Adrenal gland (tissue), 9 donors: ENCODE measurements at regions not wholly inside any gene's neighbourhood (a gene's known extent, or its start where the extent isn't known, plus 50 kb on each side); places are given as distances from the start of the nearest gene placed in this dataset.

Experiments used
- DNase-seq, 7 donors: peaks; one replicate each; pipeline ENCODE4 v3.0.0-alpha.2; 2019 to 2020
- H3K27ac ChIP-seq, 5 donors: fragments of 200-600 bp; sonication (generic) in 4 of 5; 1 replicate in 3 of 5; 2 replicates in 2 of 5; pipeline versions ENCODE4 v1.5.1 to v1.8.0; 2016 to 2020; ENCODE audit warnings: mild to moderate bottlenecking in 1 of 5
- H3K27me3 ChIP-seq: fragments of 200-600 bp; 2 replicates; pipeline ENCODE4 v1.8.0; 2021
- H3K36me3 ChIP-seq, 2 donors: fragments of 200-600 bp; replicated peaks in 1 of 2; 1 replicate in 1 of 2; 2 replicates in 1 of 2; pipeline versions ENCODE4 v1.5.1 to v1.8.0; 2018 to 2022
- H3K4me1 ChIP-seq, 2 donors: fragments of 200-600 bp; replicated peaks in 1 of 2; 1 replicate in 1 of 2; 2 replicates in 1 of 2; pipeline versions ENCODE4 v1.5.1 to v1.8.0; 2018 to 2021
- H3K4me3 ChIP-seq, 4 donors: fragments of 200-600 bp; sonication (generic) in 3 of 4; one replicate each; pipeline ENCODE4 v1.5.1; 2016 to 2018
- H3K9me3 ChIP-seq, 3 donors: fragments of 200-600 bp; sonication (generic) in 1 of 3; replicated peaks in 1 of 3; 1 replicate in 2 of 3; 2 replicates in 1 of 3; pipeline versions ENCODE4 v1.5.1 to v1.8.0; 2016 to 2021
- POLR2A ChIP-seq, 2 donors: fragments of 450-650 bp; IDR thresholded peaks; one replicate each; pipeline ENCODE4 v1.6.1; 2017; ENCODE audit warnings: antibody characterized with exemption in 2 of 2, mild to moderate bottlenecking in 2 of 2, moderate library complexity in 1 of 2
- WGBS, 4 donors: extraction: QIAGEN DNeasy Blood & Tissue Kit in 2 of 4; methylation state at CpG; one replicate each; pipeline versions ENCODE4 v1.1.5 to v1.1.7; 2013 to 2017; 5-methylcytosine and 5-hydroxymethylcytosine counted together
- intact Hi-C, 2 donors: fragments of 100-400 bp; cut with DNase I; formaldehyde crosslinking; loops; one replicate each; pipeline versions ENCODE4 v1.14.1 to v1.15.0; 2022 to 2023
- TF ChIP-seq, protein P1 (sequence below), 6 experiments: fragments of 450-650 bp in 4 of 6; fragments of 200-600 bp in 2 of 6; sonication (generic) in 1 of 6; IDR thresholded peaks; 1 replicate in 5 of 6; 2 replicates in 1 of 6; pipeline versions ENCODE4 v1.5.1 to v1.8.0; 2016 to 2021; ENCODE audit warnings: antibody characterized with exemption in 6 of 6, mild to moderate bottlenecking in 2 of 6, moderate library complexity in 1 of 6
- donor health status: healthy with polysubstance abuse.
- donor health status: Bipolar disorder and iron deficiency.
- donor health status: DM: yes; HTN: yes; CAD: no.
- donor health status: DM: no; HTN: no; CAD: no.
- donor health status: DM: no; HTN: no; CAD: no.

- TF ChIP-seq, protein P1, sequence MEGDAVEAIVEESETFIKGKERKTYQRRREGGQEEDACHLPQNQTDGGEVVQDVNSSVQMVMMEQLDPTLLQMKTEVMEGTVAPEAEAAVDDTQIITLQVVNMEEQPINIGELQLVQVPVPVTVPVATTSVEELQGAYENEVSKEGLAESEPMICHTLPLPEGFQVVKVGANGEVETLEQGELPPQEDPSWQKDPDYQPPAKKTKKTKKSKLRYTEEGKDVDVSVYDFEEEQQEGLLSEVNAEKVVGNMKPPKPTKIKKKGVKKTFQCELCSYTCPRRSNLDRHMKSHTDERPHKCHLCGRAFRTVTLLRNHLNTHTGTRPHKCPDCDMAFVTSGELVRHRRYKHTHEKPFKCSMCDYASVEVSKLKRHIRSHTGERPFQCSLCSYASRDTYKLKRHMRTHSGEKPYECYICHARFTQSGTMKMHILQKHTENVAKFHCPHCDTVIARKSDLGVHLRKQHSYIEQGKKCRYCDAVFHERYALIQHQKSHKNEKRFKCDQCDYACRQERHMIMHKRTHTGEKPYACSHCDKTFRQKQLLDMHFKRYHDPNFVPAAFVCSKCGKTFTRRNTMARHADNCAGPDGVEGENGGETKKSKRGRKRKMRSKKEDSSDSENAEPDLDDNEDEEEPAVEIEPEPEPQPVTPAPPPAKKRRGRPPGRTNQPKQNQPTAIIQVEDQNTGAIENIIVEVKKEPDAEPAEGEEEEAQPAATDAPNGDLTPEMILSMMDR (IDR thresholded peaks at IDR 0.05) = no peak
- no peak for TF ChIP-seq POLR2A (IDR thresholded peaks at IDR 0.05)
- H3K9me3 ChIP-seq = no peaks in the 10 kb centered on the region
- H3K36me3 ChIP-seq = no peaks in the 10 kb centered on the region
- no peaks in the 10 kb centered on the region for H3K4me1 ChIP-seq
- no peak for DNase-seq
- H3K27ac ChIP-seq = no peak overlapping the region
- intact Hi-C loops = no loop called here
- no peak overlapping the region for H3K4me3 ChIP-seq
- no peaks in the 10 kb centered on the region for H3K27me3 ChIP-seq
Observed at GRCh38 chr20:7540018-7540417, 400.2 kb downstream of the HAO1 start.

- TF ChIP-seq POLR2A (IDR thresholded peaks at IDR 0.05) = no peak
- TF ChIP-seq, protein P1 (IDR thresholded peaks at IDR 0.05) = no peak
- Histone ChIP-seq H3K4me3 (no peak overlapping the region), H3K9me3 (no peaks in the 10 kb centered on the region), H3K27me3 (no peaks in the 10 kb centered on the region), H3K27ac (no peak overlapping the region), H3K4me1 (no peaks in the 10 kb centered on the region), H3K36me3 (no peaks in the 10 kb centered on the region)
- WGBS, 4 donors = 79 to 100% (median 84%) methylated on average over 1 to 2 of the region's 2 CpGs
- DNase-seq = no peak
- intact Hi-C loops = no loop called here
Observed at GRCh38 chr20:7540923-7541322, 399.3 kb downstream of the HAO1 start.

- intact Hi-C loops = no loop called here
- WGBS, 4 donors = 67 to 75% (median 70%) methylated on average over 3 of the region's 3 CpGs
- DNase-seq = no peak
- Histone ChIP-seq H3K27ac (no peak overlapping the region), H3K36me3 (no peaks in the 10 kb centered on the region), H3K4me3 (no peak overlapping the region), H3K4me1 (no peaks in the 10 kb centered on the region), H3K27me3 (no peaks in the 10 kb centered on the region), H3K9me3 (no peaks in the 10 kb centered on the region)
- TF ChIP-seq, protein P1 (IDR thresholded peaks at IDR 0.05) = no peak
- TF ChIP-seq POLR2A (IDR thresholded peaks at IDR 0.05) = no peak
Observed at GRCh38 chr20:7571101-7571500, 369.2 kb downstream of the HAO1 start.

GRCh38 chr20:7571521-7572055 lies 368.7 kb downstream of the HAO1 start:
- TF ChIP-seq, protein P1 (IDR thresholded peaks at IDR 0.05) = no peak
- no peak for TF ChIP-seq POLR2A (IDR thresholded peaks at IDR 0.05)
- no peaks in the 10 kb centered on the region for H3K9me3 ChIP-seq

More at GRCh38 chr20:7571521-7572055, 368.7 kb downstream of the HAO1 start:
- Histone ChIP-seq H3K36me3 (no peaks in the 10 kb centered on the region), H3K4me3 (no peak overlapping the region), H3K4me1 (no peaks in the 10 kb centered on the region), H3K27me3 (no peaks in the 10 kb centered on the region), H3K27ac (no peak overlapping the region)
- intact Hi-C loops = no loop called here
- WGBS, 4 donors = 75 to 84% (median 81%) methylated on average over 5 of the region's 5 CpGs
- DNase-seq = no peak
